IMR-90 (cell line): ENCODE measurements at regions not wholly inside any gene's neighbourhood (a gene's known extent, or its start where the extent isn't known, plus 50 kb on each side); places are given as distances from the start of the nearest gene placed in this dataset.

ENCODE experiments used
- ATAC-seq: fragments of 200-7000 bp; cut with Tn5 transposase; 2 replicates; pipeline ENCODE4 v1.9.1; 2020; ENCODE audit warnings: low read depth, mild to moderate bottlenecking, moderate library complexity
- BruUV-seq: library from RNA; stranded (reverse); fragments of 400-500 nt; replicated peaks from 2 replicates; lab custom pipeline; 2021; lab: Mats Ljungman, UMichigan
- CTCF ChIA-PET: fragments of 300-600 bp; formaldehyde crosslinking; extraction: SDS; loops from one replicate; lab custom pipeline; 2021; ENCODE audit warnings: antibody characterized with exemption; lab: Yijun Ruan, JAX
- POLR2A ChIA-PET: fragments of 300-600 bp; sonication (Branson Sonifier 250); formaldehyde crosslinking; loops from one replicate; lab custom pipeline; 2022; ENCODE audit warnings: antibody characterized with exemption; ENCODE audit not compliant: unreplicated experiment; lab: Charles Lee
- DNase-seq: peaks from one replicate; pipeline ENCODE4 v3.0.0; 2013
- H2AFZ ChIP-seq: replicated peaks from 2 replicates; pipeline ENCODE3; 2013; ENCODE audit warnings: low read length, mild to moderate bottlenecking; ENCODE audit not compliant: poor library complexity
- H2AK5ac ChIP-seq: 2 replicates; pipeline ENCODE4 v1.6.1; 2013; ENCODE audit warnings: low read depth, low read length, inconsistent platforms
- H2AK9ac ChIP-seq: replicated peaks from 2 replicates; pipeline ENCODE3; 2013; ENCODE audit warnings: mild to moderate bottlenecking, low read depth, low read length, moderate library complexity; ENCODE audit not compliant: poor library complexity
- H2BK120ac ChIP-seq: 2 replicates; pipeline ENCODE4 v1.6.1; 2013; ENCODE audit warnings: low read depth, low read length, inconsistent platforms
- H2BK15ac ChIP-seq: 3 replicates; pipeline ENCODE4 v1.6.1; 2013; ENCODE audit warnings: low read depth, low read length, inconsistent platforms
- H2BK20ac ChIP-seq: 2 replicates; pipeline ENCODE4 v1.6.1; 2013; ENCODE audit warnings: low read depth, mild to moderate bottlenecking, inconsistent platforms, low read length, moderate library complexity
- H2BK5ac ChIP-seq: 2 replicates; pipeline ENCODE4 v1.6.1; 2013; ENCODE audit warnings: mild to moderate bottlenecking, low read depth, low read length, inconsistent platforms; ENCODE audit not compliant: poor library complexity, severe bottlenecking
- H3K14ac ChIP-seq: replicated peaks from 2 replicates; pipeline ENCODE4 v1.6.1; 2013; ENCODE audit warnings: low read depth, low read length, inconsistent platforms
- H3K18ac ChIP-seq: 2 replicates; pipeline ENCODE4 v1.6.1; 2013; ENCODE audit warnings: low read depth, low read length, control low read depth
- H3K23ac ChIP-seq: 2 replicates; pipeline ENCODE4 v1.6.1; 2013; ENCODE audit warnings: low read depth, low read length, inconsistent platforms
- H3K27ac ChIP-seq: 2 replicates; pipeline ENCODE4 v1.5.1; 2013; ENCODE audit warnings: mild to moderate bottlenecking, control low read depth, low read length; ENCODE audit not compliant: insufficient read depth
- H3K27me3 ChIP-seq: 2 replicates; pipeline ENCODE4 v1.6.1; 2013; ENCODE audit warnings: low read length; ENCODE audit not compliant: control insufficient read depth, insufficient read depth
- H3K36me3 ChIP-seq: 2 replicates; pipeline ENCODE4 v1.6.1; 2013; ENCODE audit warnings: low read length, mixed read lengths; ENCODE audit not compliant: control insufficient read depth, insufficient read depth
- H3K4ac ChIP-seq: 2 replicates; pipeline ENCODE4 v1.6.1; 2013; ENCODE audit warnings: low read depth, low read length, inconsistent platforms
- H3K4me1 ChIP-seq: 2 replicates; pipeline ENCODE4 v1.6.1; 2013; ENCODE audit warnings: low read length, mixed read lengths; ENCODE audit not compliant: control insufficient read depth, insufficient read depth
- H3K4me2 ChIP-seq: 2 replicates; pipeline ENCODE4 v1.6.1; 2013; ENCODE audit warnings: low read depth, mild to moderate bottlenecking, control low read depth, low read length, moderate library complexity
- H3K4me3 ChIP-seq: 2 replicates; pipeline ENCODE4 v1.5.1; 2013; ENCODE audit warnings: low read depth, mild to moderate bottlenecking, control low read depth, low read length, moderate library complexity; ENCODE audit not compliant: insufficient read depth
- H3K56ac ChIP-seq: 2 replicates; pipeline ENCODE4 v1.6.1; 2013; ENCODE audit warnings: low read length, inconsistent platforms; ENCODE audit not compliant: insufficient read depth; ENCODE audit errors: extremely low read depth
- H3K79me1 ChIP-seq, 2 experiments: 2 replicates each; pipeline ENCODE4 v1.6.1; 2013; ENCODE audit warnings: low read length in 2 of 2, inconsistent platforms in 1 of 2, low read depth in 1 of 2
- H3K9ac ChIP-seq: 2 replicates; pipeline ENCODE4 v1.6.1; 2013; ENCODE audit warnings: low read depth, low read length, control low read depth
- H3K9me1 ChIP-seq: 2 replicates; pipeline ENCODE4 v1.6.1; 2013; ENCODE audit warnings: low read length, inconsistent platforms; ENCODE audit not compliant: insufficient read depth
- H3K9me3 ChIP-seq: 2 replicates; pipeline ENCODE4 v1.6.1; 2013; ENCODE audit warnings: low read length; ENCODE audit not compliant: control insufficient read depth, insufficient read depth
- H4K20me1 ChIP-seq: 2 replicates; pipeline ENCODE4 v1.6.1; 2013; ENCODE audit warnings: low read length, inconsistent platforms; ENCODE audit not compliant: insufficient read depth
- H4K5ac ChIP-seq: 2 replicates; pipeline ENCODE4 v1.6.1; 2013; ENCODE audit warnings: mild to moderate bottlenecking, low read depth, low read length, control low read depth
- H4K8ac ChIP-seq, 2 experiments: 2 replicates each; pipeline ENCODE4 v1.6.1; 2013; ENCODE audit warnings: low read depth in 2 of 2, low read length in 2 of 2, control low read depth in 1 of 2, inconsistent platforms in 1 of 2
- H4K91ac ChIP-seq: 2 replicates; pipeline ENCODE4 v1.6.1; 2013; ENCODE audit warnings: low read depth, low read length, inconsistent platforms; ENCODE audit not compliant: insufficient read depth
- RAD21 ChIP-seq: IDR thresholded peaks from 2 replicates; pipeline ENCODE4 v1.6.1; 2012; ENCODE audit warnings: low read length, improper control_type of control experiment
- WGBS, 2 experiments: methylation state at CpG; one replicate each; pipeline versions ENCODE4 v1.1.5 to v1.1.7; 2013; ENCODE audit warnings: missing lambda C conversion rate in 2 of 2; ENCODE audit not compliant: insufficient read length in 1 of 2; ENCODE audit errors: extremely low coverage in 2 of 2; 5-methylcytosine and 5-hydroxymethylcytosine counted together
- dilution Hi-C: fragments of 300-500 bp; cut with HindIII; formaldehyde crosslinking; loops from one replicate; pipeline ENCODE4 v1.14.3; 2018; ENCODE audit warnings: low sequenced_read_pairs; ENCODE audit not compliant: unreplicated experiment
- in situ Hi-C: fragments of 300-500 bp; cut with MboI; formaldehyde crosslinking; loops from 3 replicates; pipeline ENCODE4 v1.14.3; 2019; ENCODE audit warnings: low sequenced_read_pairs, inconsistent platforms, mixed read lengths
- intact Hi-C: fragments of 100-400 bp; cut with micrococcal nuclease; formaldehyde crosslinking; loops from 2 replicates; pipeline ENCODE4 v1.10.0; 2022

DNA sequence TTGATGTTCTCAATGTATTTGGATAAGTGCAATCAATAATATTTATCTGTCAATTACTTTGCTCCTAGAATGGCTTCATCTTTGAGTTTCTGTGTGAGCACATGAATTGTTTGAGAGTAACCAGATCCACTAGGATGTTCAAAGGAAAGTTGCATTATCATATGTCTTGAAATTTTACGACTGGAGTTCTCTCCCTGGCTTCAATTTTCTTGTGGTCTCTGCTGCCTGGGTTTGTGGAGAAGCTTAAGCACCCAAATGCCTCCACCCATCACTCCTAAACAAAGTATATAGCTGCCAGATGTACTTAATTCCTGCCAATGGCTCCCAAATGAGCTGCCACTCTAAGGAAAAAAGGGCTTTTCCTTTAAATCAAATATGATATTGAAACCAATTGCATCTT lies 1149.4 kb upstream of the ZEB2 start:
- intact Hi-C loops = no loop called here
- CTCF ChIA-PET = interaction anchor here (0.7 to 0.8 kb wide), 2 partner anchors 20 to 820 kb away, joined by 3 read pairs; no protein-coding TSS in a partner anchor
- Histone ChIP-seq H3K14ac (no peak overlapping the region), H3K27me3 (no peaks in the 10 kb centered on the region), H2AK9ac (no peak overlapping the region), H2BK15ac (no peak overlapping the region), H2BK120ac (no peak overlapping the region), H2AFZ (no peak overlapping the region), H3K9me3 (no peaks in the 10 kb centered on the region), H3K4me1 (no peaks in the 10 kb centered on the region), H4K91ac (no peak overlapping the region), H3K4me2 (no peak overlapping the region), H3K4ac (no peak overlapping the region), H3K23ac (no peak overlapping the region), H3K27ac (no peak overlapping the region), H3K9ac (no peak overlapping the region), H3K56ac (no peak overlapping the region), H3K36me3 (no peaks in the 10 kb centered on the region), H3K18ac (no peak overlapping the region), H2AK5ac (no peak overlapping the region), H2BK20ac (no peak overlapping the region), H4K8ac (no peak overlapping the region), H4K5ac (no peak overlapping the region), H3K79me1 (no peaks in the 10 kb centered on the region), H3K9me1 (no peaks in the 10 kb centered on the region), H4K20me1 (no peaks in the 10 kb centered on the region), H3K4me3 (no peak overlapping the region), H2BK5ac (no peak overlapping the region)
- POLR2A ChIA-PET = interaction anchor here (0.6 kb wide), 1 partner anchor 654 kb away, joined by 5 read pairs; no protein-coding TSS in a partner anchor
- dilution Hi-C loops = no loop called here
- in situ Hi-C loops = no loop called here
- DNase-seq (no peak), ATAC-seq (no peak)
- WGBS, 2 experiments = no CpG with 5 or more reads among the region's 1 CpG
- no peak for TF ChIP-seq RAD21
- BruUV-seq = no TSS peak
